ENCODE measurements at regions not wholly inside any gene's neighbourhood (a gene's known extent, or its start where the extent isn't known, plus 50 kb on each side); places are given as distances from the start of the nearest gene placed in this dataset.

- no peak for TF ChIP-seq CTCF (IDR thresholded peaks at IDR 0.05; ENCODE audit: low read length, missing control alignments)
- DNase-seq (ENCODE audit: low read depth): no peak
- H3K4me3 ChIP-seq (replicated peaks; ENCODE audit: low read depth, low read length): no peak overlapping the region
These were observed 604.6 kb upstream of the GRIA3 start for GRCh38 chrX:122579526-122579925.

- no peak overlapping the region for H3K4me3 ChIP-seq (replicated peaks; ENCODE audit: low read depth, low read length)
- TF ChIP-seq CTCF (IDR thresholded peaks at IDR 0.05; ENCODE audit: low read length, missing control alignments): no peak
- DNase-seq (ENCODE audit: low read depth): no peak
These were observed 601.7 kb upstream of the GRIA3 start for GRCh38 chrX:122582280-122582974.

GRCh38 chrX:122582975-122583305 lies 601.1 kb upstream of the GRIA3 start:
- H3K4me3 ChIP-seq (replicated peaks; ENCODE audit: low read depth, low read length): no peak overlapping the region
- DNase-seq (ENCODE audit: low read depth): no peak
- TF ChIP-seq CTCF (IDR thresholded peaks at IDR 0.05; ENCODE audit: low read length, missing control alignments): no peak

GRCh38 chrX:122583551-122583950 lies 600.5 kb upstream of the GRIA3 start:
- DNase-seq (ENCODE audit: low read depth): no peak
- TF ChIP-seq CTCF (IDR thresholded peaks at IDR 0.05; ENCODE audit: low read length, missing control alignments): no peak
- no peak overlapping the region for H3K4me3 ChIP-seq (replicated peaks; ENCODE audit: low read depth, low read length)

GRCh38 chrX:122584981-122585380 lies 599.1 kb upstream of the GRIA3 start:
- no peak for TF ChIP-seq CTCF (IDR thresholded peaks at IDR 0.05; ENCODE audit: low read length, missing control alignments)
- H3K4me3 ChIP-seq (replicated peaks; ENCODE audit: low read depth, low read length): no peak overlapping the region
- DNase-seq (ENCODE audit: low read depth): no peak

GRCh38 chrX:122586831-122587230 lies 597.2 kb upstream of the GRIA3 start:
- peak; percentile 0 for DNase-seq (ENCODE audit: low read depth)

More at GRCh38 chrX:122586831-122587230, 597.2 kb upstream of the GRIA3 start:
- H3K4me3 ChIP-seq (replicated peaks; ENCODE audit: low read depth, low read length): no peak overlapping the region
- TF ChIP-seq CTCF (IDR thresholded peaks at IDR 0.05; ENCODE audit: low read length, missing control alignments): no peak

Measured in fibroblast of pulmonary artery (primary cell).